Gastroesophageal sphincter (tissue), 4 donors: ENCODE measurements at regions not wholly inside any gene's neighbourhood (a gene's known extent, or its start where the extent isn't known, plus 50 kb on each side); places are given as distances from the start of the nearest gene placed in this dataset.

Experiments used
- ATAC-seq: fragments of 150-250 bp; one replicate; pipeline ENCODE4 v1.9.1; 2016; ENCODE audit warnings: mild to moderate bottlenecking, moderate library complexity
- H3K27ac ChIP-seq, 4 donors: fragments of 200-600 bp; sonication (generic) in 3 of 4; 1 replicate in 3 of 4; 2 replicates in 1 of 4; pipeline ENCODE4 v1.5.1; 2016 to 2019
- H3K27me3 ChIP-seq: fragments of 200-600 bp; sonication (generic); one replicate; pipeline ENCODE4 v1.5.1; 2019
- H3K36me3 ChIP-seq, 2 donors: fragments of 200-600 bp; sonication (generic); one replicate each; pipeline ENCODE4 v1.5.1; 2019; ENCODE audit warnings: control low read depth in 1 of 2
- H3K4me1 ChIP-seq, 3 donors: fragments of 200-600 bp; sonication (generic); 1 replicate in 2 of 3; 2 replicates in 1 of 3; pipeline ENCODE4 v1.5.1; 2016 to 2019; ENCODE audit warnings: control low read depth in 2 of 3
- H3K4me3 ChIP-seq, 2 donors: fragments of 200-600 bp; sonication (generic); one replicate each; pipeline ENCODE4 v1.5.1; 2019; ENCODE audit warnings: mild to moderate bottlenecking in 1 of 2, moderate library complexity in 1 of 2
- H3K9me3 ChIP-seq, 3 donors: fragments of 200-600 bp; sonication (generic); one replicate each; pipeline ENCODE4 v1.5.1; 2017 to 2019; ENCODE audit warnings: control low read depth in 2 of 3
- EP300 ChIP-seq: sonication (generic); formaldehyde crosslinking; IDR thresholded peaks from one replicate; pipeline ENCODE4 v1.6.1; 2017; ENCODE audit warnings: antibody characterized with exemption, mild to moderate bottlenecking
- POLR2A ChIP-seq, 2 donors: fragments of 450-650 bp; IDR thresholded peaks; one replicate each; pipeline ENCODE4 v1.6.1; 2017; ENCODE audit warnings: antibody characterized with exemption in 2 of 2, mild to moderate bottlenecking in 2 of 2, moderate library complexity in 1 of 2
- POLR2AphosphoS5 ChIP-seq: sonication (generic); formaldehyde crosslinking; IDR thresholded peaks from one replicate; pipeline ENCODE4 v1.6.1; 2017; ENCODE audit warnings: antibody characterized with exemption
- WGBS, 2 donors: methylation state at CpG; one replicate each; pipeline ENCODE4 v1.1.5; 2018; ENCODE audit warnings: low coverage in 1 of 2; 5-methylcytosine and 5-hydroxymethylcytosine counted together
- TF ChIP-seq, protein P1 (sequence below), 4 experiments: fragments of 200-600 bp in 2 of 4; fragments of 450-650 bp in 2 of 4; sonication (generic) in 1 of 4; IDR thresholded peaks; one replicate each; pipeline ENCODE4 v1.5.1; 2017 to 2019; ENCODE audit warnings: antibody characterized with exemption in 4 of 4, mild to moderate bottlenecking in 2 of 4, moderate library complexity in 2 of 4

DNA sequence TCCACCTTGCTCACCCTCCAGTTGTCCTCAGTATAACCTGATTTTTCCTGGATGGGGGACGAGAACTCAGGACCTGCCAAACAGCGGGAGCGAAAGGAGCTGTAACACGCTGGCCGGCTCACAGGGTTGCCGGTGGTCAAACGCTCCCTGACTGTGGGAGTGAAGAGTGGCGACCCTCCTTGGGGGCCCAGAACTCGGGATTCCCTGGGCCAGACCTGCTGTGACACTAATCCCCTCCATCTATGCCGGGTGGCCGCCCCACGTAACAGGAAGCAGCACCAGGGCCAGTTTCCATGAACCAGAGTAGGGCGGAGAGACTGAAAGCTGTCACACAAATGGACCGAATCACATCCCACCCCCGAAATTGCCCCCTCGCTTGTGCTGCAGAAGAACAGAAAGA lies 1809.2 kb upstream of the ACO1 start:
- no peak for ATAC-seq
- Histone ChIP-seq H3K4me1 (no peaks in the 10 kb centered on the region), H3K27me3 (no peaks in the 10 kb centered on the region), H3K9me3 (peaks cover 0 to 9% (median 0%) of the 10 kb centered on the region in 3 donors), H3K36me3 (no peaks in the 10 kb centered on the region), H3K27ac (no peak overlapping the region), H3K4me3 (no peak overlapping the region)
- no peak for TF ChIP-seq POLR2AphosphoS5
- TF ChIP-seq, protein P1, sequence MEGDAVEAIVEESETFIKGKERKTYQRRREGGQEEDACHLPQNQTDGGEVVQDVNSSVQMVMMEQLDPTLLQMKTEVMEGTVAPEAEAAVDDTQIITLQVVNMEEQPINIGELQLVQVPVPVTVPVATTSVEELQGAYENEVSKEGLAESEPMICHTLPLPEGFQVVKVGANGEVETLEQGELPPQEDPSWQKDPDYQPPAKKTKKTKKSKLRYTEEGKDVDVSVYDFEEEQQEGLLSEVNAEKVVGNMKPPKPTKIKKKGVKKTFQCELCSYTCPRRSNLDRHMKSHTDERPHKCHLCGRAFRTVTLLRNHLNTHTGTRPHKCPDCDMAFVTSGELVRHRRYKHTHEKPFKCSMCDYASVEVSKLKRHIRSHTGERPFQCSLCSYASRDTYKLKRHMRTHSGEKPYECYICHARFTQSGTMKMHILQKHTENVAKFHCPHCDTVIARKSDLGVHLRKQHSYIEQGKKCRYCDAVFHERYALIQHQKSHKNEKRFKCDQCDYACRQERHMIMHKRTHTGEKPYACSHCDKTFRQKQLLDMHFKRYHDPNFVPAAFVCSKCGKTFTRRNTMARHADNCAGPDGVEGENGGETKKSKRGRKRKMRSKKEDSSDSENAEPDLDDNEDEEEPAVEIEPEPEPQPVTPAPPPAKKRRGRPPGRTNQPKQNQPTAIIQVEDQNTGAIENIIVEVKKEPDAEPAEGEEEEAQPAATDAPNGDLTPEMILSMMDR (IDR thresholded peaks at IDR 0.05) = no peak
- no peak for TF ChIP-seq EP300
- TF ChIP-seq POLR2A (IDR thresholded peaks at IDR 0.05) = no peak
- 83% methylated on average over 1 of the region's 16 CpGs; no CpG with 5 or more reads in 1 of the 2 donors for WGBS, 2 donors

DNA sequence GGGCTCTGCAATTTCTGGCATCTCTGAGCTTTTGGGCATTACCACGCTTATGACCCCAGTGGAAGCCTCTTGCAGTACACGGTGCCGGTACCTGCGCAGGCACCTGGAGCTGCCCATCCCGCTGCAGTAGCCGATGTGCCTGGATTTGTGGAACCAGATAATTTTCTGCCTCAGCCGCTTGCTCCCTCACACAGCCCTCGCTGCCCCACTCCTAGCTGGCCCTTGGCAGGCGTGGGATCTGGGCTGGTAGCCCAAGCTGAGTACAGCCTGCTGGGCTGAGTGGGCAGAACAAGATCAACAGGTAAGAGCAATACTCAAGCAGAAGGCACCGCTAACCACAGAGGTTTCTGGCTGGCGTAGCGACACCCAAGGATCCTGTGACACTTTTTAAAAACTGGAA lies 1808.8 kb upstream of the ACO1 start:
- Histone ChIP-seq H3K4me3 (no peak overlapping the region), H3K27ac (no peak overlapping the region), H3K4me1 (no peaks in the 10 kb centered on the region), H3K9me3 (peaks cover 0 to 9% (median 0%) of the 10 kb centered on the region in 3 donors), H3K27me3 (no peaks in the 10 kb centered on the region), H3K36me3 (no peaks in the 10 kb centered on the region)
- no peak for ATAC-seq
- WGBS, 2 donors = 92 to 100% methylated on average over 3 to 5 of the region's 12 CpGs
- no peak for TF ChIP-seq POLR2AphosphoS5

DNA sequence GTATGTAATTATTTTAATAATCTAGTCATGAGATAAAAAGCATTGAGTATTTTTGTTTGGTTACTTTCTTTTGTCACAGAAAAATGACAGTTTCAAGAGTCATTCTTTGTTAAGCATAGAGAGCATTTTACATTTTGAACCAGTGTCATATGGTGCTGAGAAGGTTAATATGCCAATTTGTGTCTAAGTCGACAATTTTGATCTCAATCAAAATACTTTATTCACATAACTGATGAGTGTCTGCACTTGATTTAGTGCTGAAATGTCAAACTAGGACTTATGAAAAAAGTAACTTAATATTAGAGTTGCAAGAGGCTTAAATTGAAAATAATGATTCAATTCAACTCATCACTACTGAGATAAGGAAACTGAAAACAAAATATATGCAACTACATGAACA lies 1804.6 kb upstream of the ACO1 start:
- TF ChIP-seq POLR2A (IDR thresholded peaks at IDR 0.05) = no peak
- no peak for TF ChIP-seq EP300
- no peak for TF ChIP-seq POLR2AphosphoS5
- TF ChIP-seq, protein P1 (IDR thresholded peaks at IDR 0.05) = no peak
- 50 to 80% methylated on average over 1 of the region's 1 CpG for WGBS, 2 donors
- ATAC-seq = no peak

DNA sequence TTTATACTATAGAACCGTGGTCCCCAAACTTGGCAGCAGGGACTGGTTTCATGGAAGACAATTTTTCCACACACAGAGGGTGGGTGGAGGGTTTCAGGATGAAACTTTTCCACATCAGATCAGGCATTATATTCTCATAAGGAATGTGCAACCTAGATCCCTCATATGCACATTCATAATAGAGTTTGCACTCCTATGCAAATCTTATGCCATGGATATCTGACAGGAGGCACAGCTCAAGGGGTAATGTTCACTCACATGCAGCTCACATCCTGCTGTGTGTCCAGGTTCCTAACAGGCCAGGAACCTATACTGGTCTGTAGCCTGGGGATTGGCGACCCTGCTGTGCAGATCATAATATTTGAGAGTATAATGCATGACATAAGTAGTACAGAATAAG lies 1802.2 kb upstream of the ACO1 start:
- no peak for ATAC-seq
- WGBS, 2 donors = 71 to 75% methylated on average over 2 of the region's 2 CpGs
- TF ChIP-seq POLR2A (IDR thresholded peaks at IDR 0.05) (no peak), EP300 (no peak), POLR2AphosphoS5 (no peak)
- TF ChIP-seq, protein P1 (IDR thresholded peaks at IDR 0.05) = no peak
- no peaks in the 10 kb centered on the region for H3K36me3 ChIP-seq
- H3K27ac ChIP-seq = no peak overlapping the region
- no peaks in the 10 kb centered on the region for H3K27me3 ChIP-seq
- H3K9me3 ChIP-seq = no peaks in the 10 kb centered on the region
- no peak overlapping the region for H3K4me3 ChIP-seq
- H3K4me1 ChIP-seq = no peaks in the 10 kb centered on the region

More for the DNA sequence above, 1804.6 kb upstream of the ACO1 start:
- peaks cover 0 to 2% (median 0%) of the 10 kb centered on the region in 3 donors for H3K9me3 ChIP-seq
- no peak overlapping the region for H3K4me3 ChIP-seq
- no peak overlapping the region for H3K27ac ChIP-seq
- H3K4me1 ChIP-seq = no peaks in the 10 kb centered on the region
- H3K27me3 ChIP-seq = no peaks in the 10 kb centered on the region
- H3K36me3 ChIP-seq = no peaks in the 10 kb centered on the region

DNA sequence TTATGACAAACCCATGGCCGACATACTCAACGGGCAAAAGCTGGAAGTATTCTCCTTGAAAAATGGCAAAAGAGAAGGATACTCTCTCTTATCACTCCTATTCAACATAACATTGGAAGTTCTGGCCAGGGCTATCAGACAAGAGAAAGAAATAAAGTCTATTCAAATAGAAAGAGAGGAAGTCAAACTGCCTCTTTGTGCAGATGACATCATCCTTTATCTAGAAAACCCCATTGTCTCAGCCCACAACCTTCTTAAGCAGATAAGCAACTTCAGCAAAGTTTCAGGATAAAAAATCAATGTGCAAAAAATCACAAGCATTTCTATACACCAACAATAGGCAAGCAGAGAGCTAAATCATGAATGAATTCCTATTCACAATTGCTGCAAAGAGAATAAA lies 1799.9 kb upstream of the ACO1 start:
- TF ChIP-seq POLR2AphosphoS5 (no peak), POLR2A (IDR thresholded peaks at IDR 0.05) (no peak)
- 42 to 80% methylated on average over 1 to 2 of the region's 2 CpGs for WGBS, 2 donors
- no peaks in the 10 kb centered on the region for H3K4me1 ChIP-seq
- no peaks in the 10 kb centered on the region for H3K9me3 ChIP-seq
- no peaks in the 10 kb centered on the region for H3K27me3 ChIP-seq
- no peak overlapping the region for H3K4me3 ChIP-seq
- ATAC-seq = no peak
- no peaks in the 10 kb centered on the region for H3K36me3 ChIP-seq
- no peak overlapping the region for H3K27ac ChIP-seq

DNA sequence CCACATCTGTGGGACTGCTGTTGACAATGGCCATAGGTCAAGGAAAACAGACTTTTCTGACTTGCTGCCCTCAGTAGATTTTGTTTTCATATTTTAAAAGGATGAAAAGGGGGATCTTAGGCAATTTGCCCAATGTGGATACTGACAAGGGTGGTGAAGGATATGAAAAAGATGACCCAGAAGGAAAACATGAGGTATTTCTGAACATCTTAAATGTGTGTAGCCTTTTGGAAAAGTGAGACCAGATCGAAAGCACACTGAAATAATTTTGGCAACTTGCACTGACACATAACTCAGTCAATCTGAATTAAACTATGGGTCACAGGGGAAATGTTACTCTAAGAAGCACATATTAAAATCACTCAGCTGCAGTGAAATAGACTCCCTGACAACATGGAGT lies 1793.0 kb upstream of the ACO1 start:
- WGBS, 2 donors = 17 to 36% methylated on average over 1 of the region's 1 CpG
- Histone ChIP-seq H3K9me3 (no peaks in the 10 kb centered on the region), H3K4me1 (no peaks in the 10 kb centered on the region), H3K36me3 (no peaks in the 10 kb centered on the region), H3K4me3 (no peak overlapping the region), H3K27ac (no peak overlapping the region), H3K27me3 (no peaks in the 10 kb centered on the region)
- TF ChIP-seq, protein P1 (IDR thresholded peaks at IDR 0.05) = no peak
- TF ChIP-seq POLR2A (IDR thresholded peaks at IDR 0.05) (no peak), POLR2AphosphoS5 (no peak), EP300 (no peak)
- ATAC-seq = no peak
